HG03135 (cell line): ENCODE measurements at regions not wholly inside any gene's neighbourhood (a gene's known extent, or its start where the extent isn't known, plus 50 kb on each side); places are given as distances from the start of the nearest gene placed in this dataset.

ENCODE experiments used
- ATAC-seq: cut with Tn5 transposase; IDR thresholded peaks from one replicate; pipeline ENCODE4 v1.9.1; 2021; ENCODE audit warnings: mild to moderate bottlenecking, moderate library complexity; ENCODE audit not compliant: unreplicated experiment

GRCh38 chr16:63612462-63613227 is 1509.2 kb downstream of the CDH11 start:
- no peak for ATAC-seq

- ATAC-seq = no peak
These were observed 1515.1 kb downstream of the CDH11 start for GRCh38 chr16:63606778-63607177.

- no peak for ATAC-seq
These were observed 1519.5 kb downstream of the CDH11 start for GRCh38 chr16:63602206-63602927.

- no peak for ATAC-seq
These were observed 1525.1 kb downstream of the CDH11 start for GRCh38 chr16:63596716-63597115.

GRCh38 chr16:63592852-63593251 is 1529.0 kb downstream of the CDH11 start:
- ATAC-seq = no peak

GRCh38 chr16:63581570-63581969 is 1540.3 kb downstream of the CDH11 start:
- ATAC-seq = no peak

- ATAC-seq = no peak
These were observed 1542.6 kb upstream of the CDH8 start for GRCh38 chr16:63578791-63579190.

GRCh38 chr16:63577891-63578290 is 1541.7 kb upstream of the CDH8 start:
- no peak for ATAC-seq

GRCh38 chr16:63575041-63575440 is 1538.8 kb upstream of the CDH8 start:
- no peak for ATAC-seq

GRCh38 chr16:63568164-63568563 is 1531.9 kb upstream of the CDH8 start:
- no peak for ATAC-seq

- ATAC-seq = no peak
These were observed 1527.7 kb upstream of the CDH8 start for GRCh38 chr16:63563819-63564505.

GRCh38 chr16:63553980-63554379 is 1517.7 kb upstream of the CDH8 start:
- no peak for ATAC-seq

GRCh38 chr16:63539276-63539675 is 1503.0 kb upstream of the CDH8 start:
- no peak for ATAC-seq

GRCh38 chr16:63530974-63531373 is 1494.7 kb upstream of the CDH8 start:
- ATAC-seq = no peak

GRCh38 chr16:63530208-63530607 is 1494.0 kb upstream of the CDH8 start:
- no peak for ATAC-seq

GRCh38 chr16:63527404-63527803 is 1491.2 kb upstream of the CDH8 start:
- no peak for ATAC-seq

- ATAC-seq = no peak
These were observed 1480.2 kb upstream of the CDH8 start for GRCh38 chr16:63516394-63516793.

- no peak for ATAC-seq
These were observed 1476.7 kb upstream of the CDH8 start for GRCh38 chr16:63512910-63513309.

GRCh38 chr16:63497408-63497807 is 1461.2 kb upstream of the CDH8 start:
- ATAC-seq = no peak

GRCh38 chr16:63496282-63496681 is 1460.0 kb upstream of the CDH8 start:
- no peak for ATAC-seq

- no peak for ATAC-seq
These were observed 1452.7 kb upstream of the CDH8 start for GRCh38 chr16:63488955-63489354.

GRCh38 chr16:63481060-63481459 is 1444.8 kb upstream of the CDH8 start:
- no peak for ATAC-seq
